Hippocampal formation (tissue), 2 donors: ENCODE measurements at regions not wholly inside any gene's neighbourhood (a gene's known extent, or its start where the extent isn't known, plus 50 kb on each side); places are given as distances from the start of the nearest gene placed in this dataset.

Experiments
- DNase-seq, 2 donors: peaks; one replicate each; lab custom pipeline; 2025; lab: John Stamatoyannopoulos, UW

DNA sequence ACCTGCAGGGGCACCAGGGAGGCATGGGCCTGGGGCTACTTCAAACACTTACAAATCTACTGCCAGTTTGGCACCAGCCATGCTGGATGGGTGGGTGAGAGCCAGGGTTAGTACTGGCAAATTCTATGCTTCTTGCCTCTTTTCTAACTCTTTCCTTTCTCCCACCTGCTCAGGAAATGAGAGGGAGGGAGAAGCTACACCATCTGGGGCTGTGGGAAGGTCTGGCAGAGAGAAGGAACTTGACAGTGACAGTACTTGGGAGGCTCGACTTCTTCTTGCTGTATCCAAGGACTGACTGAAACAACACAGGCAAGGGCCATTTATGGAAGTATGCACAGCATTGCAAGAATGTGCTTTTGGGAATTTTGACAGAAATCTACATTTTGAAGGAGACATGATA, 149.6 kb upstream of the DYRK2 start:
- DNase-seq: no peak

DNA sequence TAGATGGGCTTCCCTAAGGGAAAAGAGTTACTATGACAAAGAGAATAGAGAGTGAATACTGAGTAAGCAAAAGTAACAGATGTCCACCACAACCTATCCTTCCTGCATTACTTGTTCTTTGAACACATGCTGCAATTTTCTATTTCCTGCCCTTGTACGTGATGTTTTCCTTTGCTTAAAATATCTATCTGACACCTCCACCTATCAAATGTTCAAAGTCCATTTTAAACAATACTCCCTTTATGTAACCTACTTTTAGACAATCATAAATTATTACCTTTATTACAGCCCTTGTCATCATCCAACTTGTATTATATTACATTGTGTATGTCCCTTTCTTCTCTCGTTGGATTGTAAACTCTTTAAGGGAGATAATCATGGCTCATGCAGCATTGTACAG, 147.2 kb upstream of the DYRK2 start:
- no peak for DNase-seq

DNA sequence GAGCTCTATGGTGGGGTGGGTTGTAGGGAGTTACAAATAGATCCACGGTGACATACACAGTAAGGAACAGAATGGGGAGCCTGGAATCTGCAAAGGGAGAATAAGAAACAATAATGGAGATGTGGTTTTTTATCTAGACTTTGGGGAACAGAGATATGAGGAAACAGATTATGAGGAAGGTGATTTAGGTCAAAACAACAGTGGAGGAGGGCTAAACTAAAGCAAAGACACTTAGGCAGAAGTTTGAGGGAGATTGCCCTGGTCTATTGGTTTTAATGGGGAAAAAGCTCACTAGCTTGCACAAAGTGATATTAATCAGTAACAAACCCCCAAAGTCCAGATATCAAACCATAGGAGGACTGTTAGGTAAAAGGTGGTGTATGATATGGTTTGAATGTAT, 144.5 kb upstream of the DYRK2 start:
- DNase-seq: no peak

DNA sequence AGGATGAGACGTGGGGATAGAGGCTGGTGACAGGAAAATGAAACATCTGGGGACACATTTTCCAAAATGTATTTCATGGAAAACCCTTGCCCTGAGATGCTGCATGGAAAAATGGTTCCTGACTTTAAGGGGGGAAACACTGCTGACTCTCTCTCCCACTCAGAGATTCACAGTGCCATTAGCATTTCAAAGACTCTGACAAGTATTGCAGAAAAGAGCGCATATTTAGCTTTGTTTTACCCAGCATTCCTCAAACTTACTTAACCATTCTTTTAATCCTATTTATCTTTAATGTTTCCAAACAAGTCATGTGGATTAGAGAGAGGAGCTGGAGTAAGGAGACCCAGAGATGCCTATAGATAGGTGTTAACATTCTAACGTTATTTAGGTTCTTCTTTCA, 141.8 kb upstream of the DYRK2 start:
- no peak for DNase-seq

DNA sequence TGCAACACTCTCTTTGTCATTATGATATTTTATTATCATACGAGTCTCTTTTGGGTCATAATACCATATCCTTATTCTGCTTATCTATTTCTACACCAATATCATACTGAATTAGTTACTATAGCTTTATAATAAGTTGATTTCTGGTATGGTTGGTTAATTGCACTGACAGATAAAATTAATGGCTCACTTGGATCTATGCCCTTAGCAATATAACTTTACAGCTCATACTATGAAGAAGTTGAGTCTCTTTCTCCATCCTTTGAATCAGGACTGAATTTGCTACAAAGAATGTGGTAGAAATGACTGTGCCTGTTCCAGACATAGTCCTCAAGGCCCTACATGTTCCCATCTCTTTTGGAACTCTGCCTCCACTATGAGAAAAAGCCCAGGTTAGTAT, 139.7 kb upstream of the DYRK2 start:
- DNase-seq: no peak

DNA sequence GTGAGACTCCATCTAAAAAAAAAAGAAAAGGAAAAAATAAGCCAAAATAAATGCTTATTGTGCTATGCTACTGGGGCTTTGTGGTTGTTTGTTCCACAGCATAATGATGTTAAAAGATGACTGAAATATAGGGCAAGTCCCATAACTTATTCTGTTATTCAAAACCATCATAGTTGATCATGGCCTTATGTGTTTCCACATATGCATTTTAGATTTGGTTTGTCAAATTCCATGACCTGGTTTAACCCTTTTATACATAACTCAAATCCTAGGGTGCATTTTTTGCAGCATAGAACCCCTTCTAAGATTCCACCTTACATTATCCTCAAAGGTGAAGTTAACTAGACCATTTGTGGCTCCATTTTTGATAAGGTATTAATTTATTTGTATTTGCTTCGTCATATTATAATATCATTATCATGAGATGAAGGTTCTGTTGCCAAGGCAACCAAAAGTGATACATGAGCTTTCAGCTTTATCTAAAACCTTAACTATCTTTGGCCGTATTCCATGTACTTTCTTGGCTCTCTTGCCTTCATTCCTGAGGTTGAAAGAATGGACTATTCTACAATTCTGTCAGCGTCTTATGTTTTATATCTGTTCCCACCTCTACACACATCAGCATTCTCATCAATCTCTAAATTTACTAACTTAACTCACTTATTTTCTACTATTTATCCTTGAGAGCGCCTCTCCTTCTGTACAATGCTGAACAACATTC, 138.7 kb upstream of the DYRK2 start:
- no peak for DNase-seq

DNA sequence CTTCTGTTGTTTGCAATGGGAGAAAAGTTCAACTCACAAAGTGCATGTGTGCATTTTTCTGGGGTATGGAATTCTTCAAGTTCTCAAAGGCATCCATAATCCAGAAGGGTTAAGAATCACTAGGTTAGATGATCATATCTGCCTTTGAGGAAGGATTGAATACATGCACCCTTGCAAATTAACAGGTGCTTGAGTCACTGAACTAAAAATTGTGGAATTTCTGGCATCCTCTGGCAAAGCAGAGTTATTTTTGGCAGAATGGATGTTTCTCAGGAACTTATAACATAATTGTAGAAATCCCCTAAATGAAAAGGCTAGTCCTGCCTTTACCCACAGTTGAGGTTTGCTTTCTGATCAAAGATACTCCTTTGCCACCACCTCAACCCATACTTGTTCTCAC, 136.5 kb upstream of the DYRK2 start:
- DNase-seq: no peak

DNA sequence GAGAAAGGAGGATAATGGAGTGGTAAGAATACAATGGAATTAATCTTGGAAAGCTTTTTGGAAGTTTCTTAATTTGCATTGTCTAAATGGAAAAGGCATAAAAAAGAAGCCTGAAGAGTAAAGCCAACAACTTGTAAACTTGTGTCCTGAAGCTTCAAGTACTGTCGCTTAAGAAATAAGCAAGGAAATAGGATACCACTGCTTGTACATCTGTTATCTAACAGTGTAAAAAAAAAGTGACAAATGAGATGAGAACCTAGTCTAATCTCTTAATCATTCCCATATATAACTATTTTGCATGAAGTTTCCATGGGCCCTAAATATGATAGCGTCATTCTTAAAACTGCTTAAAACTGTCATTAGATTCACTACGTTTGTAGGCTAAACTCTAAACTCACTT, 134.0 kb upstream of the DYRK2 start:
- DNase-seq: no peak

DNA sequence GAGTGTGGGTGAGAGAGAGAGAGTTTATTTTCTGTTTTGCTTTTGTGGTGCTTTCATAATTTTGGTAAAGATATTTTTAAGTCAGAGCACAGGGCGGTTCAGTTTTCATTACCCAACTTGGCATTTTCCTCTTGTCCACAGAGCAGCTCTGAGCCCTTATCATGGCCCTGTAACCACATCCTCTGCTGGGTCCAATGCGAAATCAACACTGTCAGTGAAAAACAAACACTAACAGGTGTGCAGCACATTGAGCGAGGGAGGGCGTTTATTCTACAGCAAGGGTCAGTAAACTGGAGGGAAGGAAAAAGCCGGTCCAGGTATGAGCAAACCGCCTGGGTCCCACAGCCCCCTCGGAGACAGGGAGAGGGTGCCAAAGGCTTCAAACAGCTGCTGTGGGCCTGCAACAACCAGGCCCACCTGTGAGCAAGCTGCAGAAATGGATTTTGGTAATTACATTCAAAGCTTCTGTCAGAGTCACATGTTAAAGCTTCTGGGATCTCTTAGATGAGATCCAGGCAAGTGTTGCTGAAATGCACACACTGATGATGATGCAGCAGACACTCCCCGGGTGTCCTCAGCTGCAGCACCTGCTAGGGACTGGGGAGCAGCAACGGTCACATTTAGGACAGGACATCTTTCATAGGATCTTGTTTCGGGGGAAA, 132.7 kb upstream of the DYRK2 start:
- DNase-seq: no peak

DNA sequence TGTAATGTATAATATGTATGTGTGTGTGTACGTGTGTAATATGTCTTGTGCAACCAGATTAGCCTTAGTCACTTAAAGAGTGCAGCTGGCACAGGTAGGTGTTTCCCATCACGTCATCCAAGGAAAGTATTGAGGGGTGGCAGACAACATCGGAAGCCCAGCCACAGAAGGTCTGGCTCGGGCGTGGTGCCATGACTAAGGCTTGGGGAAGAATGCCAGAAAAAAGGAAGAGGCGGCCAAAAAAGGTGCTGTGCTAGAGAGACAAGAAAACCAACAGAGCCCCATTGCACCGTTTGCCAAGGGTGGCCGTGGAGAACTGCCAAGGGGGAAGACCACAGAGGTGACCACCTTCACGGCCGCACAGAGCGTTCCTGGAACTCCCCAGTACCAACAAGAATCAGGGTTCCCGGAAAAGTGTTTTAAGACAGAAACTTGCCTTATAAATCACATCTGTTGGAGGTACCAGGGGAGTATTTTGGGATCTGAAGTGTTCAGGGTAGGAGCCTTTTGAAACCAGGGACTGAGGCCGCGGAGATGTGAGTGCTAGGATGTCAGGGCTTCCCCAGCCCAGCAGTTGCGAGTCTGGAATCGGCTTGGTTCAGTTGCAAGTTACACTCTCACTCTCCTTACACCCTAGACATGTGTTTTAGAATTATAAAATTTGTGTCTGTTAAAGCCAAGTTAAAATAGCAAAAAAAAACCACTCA, 131.2 kb upstream of the DYRK2 start:
- DNase-seq: no peak

DNA sequence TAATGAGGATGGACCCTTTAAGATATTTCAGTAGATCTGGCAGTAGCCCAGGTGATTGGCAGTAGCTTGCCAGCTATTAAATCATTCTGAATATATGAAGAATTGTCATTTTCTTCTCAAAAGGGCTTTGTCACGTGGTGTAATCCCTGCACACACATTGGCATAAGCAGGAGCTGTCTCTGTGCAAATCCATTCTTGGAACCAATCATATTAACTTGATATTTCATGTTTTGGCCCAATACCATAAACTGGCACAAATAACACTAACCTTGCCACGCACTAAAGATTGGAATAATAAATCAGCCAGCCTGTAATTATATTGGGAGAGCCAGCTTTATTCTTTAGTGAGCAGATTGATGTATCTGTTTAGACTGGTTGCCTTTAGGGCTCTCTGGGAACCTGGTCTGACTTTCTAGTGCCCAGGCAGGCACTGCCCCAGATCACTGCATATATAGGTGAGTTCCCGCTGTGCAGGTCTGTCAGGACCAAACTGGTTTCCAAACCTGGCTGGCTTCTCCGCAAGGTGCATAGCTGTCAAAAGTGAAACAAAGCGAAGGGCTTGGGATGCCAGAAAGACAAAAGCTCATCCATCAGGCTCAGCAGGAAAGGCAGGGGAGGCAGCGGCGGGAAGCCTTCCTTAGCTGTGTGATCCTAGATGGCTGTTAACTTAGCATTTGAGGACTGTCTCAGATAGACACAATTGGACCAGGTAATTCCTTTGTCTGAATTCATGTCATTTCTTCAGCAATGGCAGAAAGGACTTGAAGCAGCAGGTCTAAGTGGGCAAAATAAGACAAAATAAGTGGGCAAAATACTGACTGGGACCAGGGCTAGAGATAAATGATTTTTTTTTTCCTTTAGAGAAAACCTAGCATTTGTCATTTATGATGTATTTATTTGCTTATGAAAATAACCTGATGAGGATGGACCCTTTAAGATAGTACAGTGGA, 128.8 kb upstream of the DYRK2 start:
- no peak for DNase-seq

DNA sequence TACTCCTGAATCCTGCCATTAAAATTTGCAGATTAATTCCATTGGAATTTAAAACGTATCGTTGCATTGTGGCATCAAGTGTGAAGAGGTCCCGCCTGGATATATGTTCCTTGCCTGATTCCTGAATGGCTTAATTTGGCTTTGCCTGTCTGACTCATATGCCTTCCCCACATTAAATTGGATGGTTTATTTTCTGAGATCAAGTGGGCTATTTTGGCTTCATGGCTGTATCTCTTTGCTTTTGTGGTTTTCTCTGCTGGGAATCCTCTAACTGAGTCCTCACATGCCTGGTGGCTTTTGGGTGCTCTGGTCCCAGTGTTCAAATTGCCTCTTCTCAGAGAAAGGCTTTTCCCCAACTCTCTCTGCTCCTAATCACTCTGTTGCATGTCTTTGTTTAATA, 127.9 kb upstream of the DYRK2 start:
- DNase-seq: no peak

DNA sequence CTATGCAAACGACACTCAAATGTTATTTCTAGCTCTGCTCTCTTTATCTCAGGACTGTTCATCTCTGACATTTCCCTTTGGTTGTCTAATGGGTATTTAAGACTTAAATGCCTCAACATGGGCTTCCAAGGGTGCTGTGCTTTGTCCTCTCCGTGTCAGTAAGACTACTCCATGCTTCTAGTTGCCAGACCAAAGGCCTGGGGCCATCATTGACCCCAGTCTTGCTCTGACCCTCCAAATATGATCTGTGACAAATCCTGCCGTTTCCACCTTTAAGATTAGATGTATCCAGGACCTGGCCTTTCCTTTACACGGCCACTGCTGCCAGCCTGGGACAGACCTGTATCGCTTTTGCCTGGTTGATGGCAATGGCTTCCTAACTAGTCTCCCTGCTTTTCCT, 126.3 kb upstream of the DYRK2 start:
- DNase-seq: no peak

DNA sequence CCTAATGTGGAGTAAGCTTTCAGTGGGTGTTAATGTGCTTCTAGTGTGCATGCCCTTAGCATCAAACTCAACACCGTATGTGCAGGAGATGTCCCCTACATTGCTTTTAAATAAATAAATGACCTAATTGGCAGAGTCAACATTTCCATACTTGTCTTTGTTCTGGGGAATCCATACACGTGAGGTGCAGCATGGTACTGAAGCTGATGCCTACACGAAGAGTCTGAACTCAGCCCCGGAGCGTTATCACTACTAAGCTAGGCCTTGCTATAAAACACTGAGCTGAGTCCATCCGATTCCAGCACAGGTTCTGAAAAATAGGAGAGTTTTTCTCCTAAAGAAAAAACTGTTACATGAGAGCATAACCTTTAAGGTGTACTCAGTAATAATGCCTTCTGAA, 125.0 kb upstream of the DYRK2 start:
- no peak for DNase-seq

DNA sequence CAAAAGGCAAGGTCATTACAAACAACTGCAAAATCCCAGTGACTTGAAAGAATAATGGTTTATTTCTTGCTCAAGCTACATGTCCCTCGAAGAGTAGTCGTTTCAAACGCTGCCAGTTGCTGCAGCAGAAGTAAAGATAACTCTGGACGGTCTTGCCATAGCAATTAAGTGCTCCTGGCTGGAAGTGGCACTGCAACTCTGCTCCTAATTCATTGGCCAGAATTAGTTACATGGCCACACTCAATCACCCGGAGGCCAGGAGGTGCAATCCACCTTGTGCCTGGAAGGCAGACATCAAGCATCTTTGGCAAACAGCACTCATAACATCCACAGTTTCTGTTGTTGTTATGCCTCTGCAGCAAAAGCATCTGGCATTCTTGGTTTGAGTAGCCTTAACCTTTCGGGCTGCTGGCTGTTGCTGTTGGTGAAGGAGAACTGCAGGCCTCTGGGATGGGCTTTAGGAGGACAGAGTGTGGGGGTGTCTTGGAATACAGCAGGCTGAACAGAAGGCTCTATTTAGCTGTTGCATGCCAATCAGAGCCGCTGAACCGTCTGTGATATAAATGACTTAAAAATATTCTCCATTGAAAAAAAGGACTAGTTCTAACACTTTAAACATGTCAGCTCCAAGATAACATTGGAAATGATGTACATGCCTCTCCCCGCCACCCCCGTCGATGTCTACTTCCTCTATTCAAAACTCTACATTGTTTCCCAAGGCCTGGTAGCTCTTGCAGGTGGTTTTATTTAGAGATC, 123.5 kb upstream of the DYRK2 start:
- DNase-seq: no peak

DNA sequence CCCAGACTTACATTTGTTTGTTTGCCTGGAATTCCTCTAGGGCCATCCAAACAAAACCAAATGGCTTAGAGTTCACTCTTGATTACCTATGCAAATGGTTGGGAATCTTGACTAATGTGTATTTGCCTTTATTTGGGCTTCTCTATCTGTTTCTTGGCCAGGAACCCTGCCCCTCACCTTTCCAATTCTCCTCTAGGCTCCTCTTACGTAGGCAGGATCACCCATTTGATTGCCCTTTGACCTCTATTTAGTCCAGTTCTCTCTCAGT, 123.0 kb upstream of the DYRK2 start:
- DNase-seq: no peak

DNA sequence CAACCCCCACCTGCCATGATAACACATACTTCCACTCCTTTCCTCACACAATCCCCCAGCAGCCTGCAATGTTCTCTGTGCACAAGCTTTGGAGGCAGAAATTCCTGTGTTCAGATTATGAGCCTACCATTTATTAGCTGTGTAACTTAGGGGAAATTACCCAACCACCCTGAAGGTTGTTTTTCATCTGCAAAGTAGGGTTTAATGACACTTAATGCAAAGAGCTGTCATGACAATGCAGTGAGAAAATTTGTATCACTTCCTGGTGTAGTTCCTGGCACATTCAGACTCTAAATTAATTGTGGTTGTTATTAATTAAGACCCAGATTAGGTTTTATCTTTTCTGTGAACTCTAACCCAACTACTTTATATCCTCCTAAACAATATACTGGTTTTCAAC, 122.4 kb upstream of the DYRK2 start:
- no peak for DNase-seq

DNA sequence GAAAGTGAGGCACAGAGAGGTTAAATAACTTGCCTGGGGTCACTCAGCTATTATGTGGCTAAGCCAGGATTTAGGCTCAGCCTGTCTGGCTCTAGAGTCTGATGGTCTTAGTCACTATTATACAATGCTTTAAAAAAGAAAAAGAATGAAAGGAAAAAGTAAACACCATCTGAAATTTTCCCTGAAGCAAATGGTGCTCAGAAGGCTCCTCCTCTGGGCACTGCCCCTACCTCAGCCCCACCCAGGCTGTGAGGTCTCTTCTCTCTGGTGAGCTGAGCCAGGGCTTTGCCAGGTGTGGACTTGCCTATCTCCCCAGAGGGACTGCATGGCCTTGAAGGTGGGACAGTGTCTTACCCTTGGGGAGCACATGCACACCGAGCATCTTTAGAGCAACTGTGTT, 117.5 kb upstream of the DYRK2 start:
- DNase-seq: no peak

DNA sequence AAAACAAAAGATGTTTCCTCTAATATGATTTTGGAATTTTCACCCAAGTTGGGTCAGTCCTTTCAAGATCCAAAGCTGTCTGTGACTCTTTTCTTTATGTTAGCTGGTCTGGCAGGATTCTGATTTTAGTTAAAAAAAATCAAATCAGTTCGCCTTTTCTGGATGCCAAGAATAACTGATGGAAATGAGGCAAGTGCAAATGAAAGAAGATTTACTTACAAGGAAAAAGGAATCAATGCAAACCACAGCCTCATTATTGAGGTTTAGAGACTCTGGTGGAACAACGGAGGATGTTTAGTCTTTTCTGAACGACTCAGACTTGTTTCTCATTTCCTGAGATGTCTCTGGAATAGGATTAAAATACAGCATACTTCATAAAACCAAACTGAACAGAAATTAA, 117.0 kb upstream of the DYRK2 start:
- no peak for DNase-seq

DNA sequence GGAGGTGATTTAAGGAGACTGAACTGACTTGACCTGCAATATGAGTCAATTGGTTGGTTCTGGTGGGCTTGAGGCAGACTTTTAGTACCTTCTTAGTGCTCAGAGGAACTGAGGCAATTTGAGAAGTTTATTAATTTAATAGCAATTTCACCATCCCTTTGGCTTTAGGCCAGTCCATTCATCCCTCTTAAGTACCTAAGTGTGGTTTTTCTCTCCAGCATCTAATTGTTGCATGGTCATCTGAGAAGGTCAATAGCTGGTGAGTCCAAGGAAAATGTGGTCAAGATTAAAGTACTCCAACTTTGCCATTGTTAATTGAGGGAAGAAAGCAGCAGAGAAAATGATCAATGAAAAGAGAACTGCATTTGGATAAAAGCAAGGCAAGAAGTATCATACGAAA, 115.4 kb upstream of the DYRK2 start:
- no peak for DNase-seq

DNA sequence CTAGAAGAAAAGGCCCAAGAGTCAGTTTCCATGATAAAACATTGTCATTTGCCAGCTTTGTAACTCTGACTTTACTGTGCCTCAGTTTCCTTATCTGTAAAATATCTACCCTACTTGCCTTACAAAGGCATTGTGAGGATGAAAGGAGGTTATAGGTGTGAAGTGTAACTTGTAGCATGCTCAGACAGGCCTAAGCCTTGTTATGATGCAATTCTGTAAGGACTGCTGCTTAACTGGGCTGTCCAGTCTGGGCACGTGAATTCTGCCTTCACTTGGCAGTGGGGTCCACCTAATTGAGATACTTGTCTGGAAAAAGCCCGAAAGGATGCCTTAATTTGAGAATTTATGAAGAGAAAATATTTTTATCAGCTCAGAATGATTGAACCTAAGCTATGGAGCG, 114.5 kb upstream of the DYRK2 start:
- no peak for DNase-seq

DNA sequence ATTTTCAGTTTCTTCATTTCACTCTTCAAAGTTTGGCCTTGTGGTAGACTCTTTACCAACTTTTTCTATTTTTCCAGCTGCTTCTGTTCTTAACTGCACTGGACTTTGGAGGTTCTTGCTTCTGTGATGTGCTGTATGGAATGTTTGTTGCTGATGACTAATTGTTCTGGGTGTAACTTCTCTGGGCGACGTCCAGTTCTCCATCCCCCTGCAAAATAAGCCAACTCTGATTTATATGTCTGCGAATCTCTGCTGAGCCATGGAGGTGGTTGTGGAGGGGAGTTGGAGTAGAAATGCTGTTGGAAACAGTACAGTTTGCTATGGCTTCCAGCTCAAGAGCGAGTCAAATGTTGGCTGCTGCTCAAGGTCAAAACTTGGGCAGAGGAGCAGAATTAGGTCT, 113.9 kb upstream of the DYRK2 start:
- no peak for DNase-seq
